ENCODE measurements at regions not wholly inside any gene's neighbourhood (a gene's known extent, or its start where the extent isn't known, plus 50 kb on each side); places are given as distances from the start of the nearest gene placed in this dataset.

- TF ChIP-seq POLR2AphosphoS5 (IDR thresholded peaks at IDR 0.05; ENCODE audit: low read depth, low read length) (no peak), POLR2A (IDR thresholded peaks at IDR 0.05; ENCODE audit: low read depth, low read length) (no peak), POU2F2 (IDR thresholded peaks at IDR 0.05; ENCODE audit: low read depth, low read length) (no peak)
Measured at GRCh38 chr4:108303488-108304177, 134.9 kb upstream of the LEF1 start.

Measured in GM12891 (cell line).